ENCODE measurements at regions not wholly inside any gene's neighbourhood (a gene's known extent, or its start where the extent isn't known, plus 50 kb on each side); places are given as distances from the start of the nearest gene placed in this dataset.

GRCh38 chr3:23740517-23740965 lies 65.2 kb upstream of the UBE2E1 start:
- TF ChIP-seq CTCF (IDR thresholded peaks at IDR 0.05) (no peak), POLR2A (IDR thresholded peaks at IDR 0.05) (no peak)
